GM19239 (cell line): ENCODE measurements at regions not wholly inside any gene's neighbourhood (a gene's known extent, or its start where the extent isn't known, plus 50 kb on each side); places are given as distances from the start of the nearest gene placed in this dataset.
"Not testable (repeated sequence)": the region's sequence is repeated elsewhere in the genome, so short reads cannot be mapped to it uniquely, and the experiment has no call there.

Experiments
- DNase-seq: peaks from one replicate; pipeline ENCODE4 v3.0.0; 2011; ENCODE audit warnings: low spot score; ENCODE audit not compliant: insufficient read length
- FAIRE-seq: peaks from 2 replicates; lab custom pipeline; 2011; peaks lifted over from hg19 to GRCh38; lab: Jason Lieb, UNC

GRCh38 chr6:90375681-90376439 is 79.2 kb upstream of the BACH2 start:
- DNase-seq = no peak
- no peak for FAIRE-seq

GRCh38 chr6:90374201-90374600 is 77.6 kb upstream of the BACH2 start:
- no peak for DNase-seq
- no peak for FAIRE-seq

GRCh38 chr6:90372885-90373284 is 76.2 kb upstream of the BACH2 start:
- no peak for FAIRE-seq
- no peak for DNase-seq

GRCh38 chr6:90372450-90372849 is 75.8 kb upstream of the BACH2 start:
- no peak for DNase-seq

GRCh38 chr6:90370493-90370959 is 73.9 kb upstream of the BACH2 start:
- DNase-seq (no peak), FAIRE-seq (no peak)

More at GRCh38 chr6:90372450-90372849, 75.8 kb upstream of the BACH2 start:
- FAIRE-seq = no peak

- DNase-seq = no peak
- FAIRE-seq = no peak
These were observed 73.0 kb upstream of the BACH2 start for GRCh38 chr6:90369651-90370050.

GRCh38 chr6:90369024-90369519 is 72.4 kb upstream of the BACH2 start:
- DNase-seq (peak; percentile 60), FAIRE-seq (peak; percentile 100)

- no peak for FAIRE-seq
- no peak for DNase-seq
These were observed 72.0 kb upstream of the BACH2 start for GRCh38 chr6:90368601-90369000.

- FAIRE-seq = no peak
- DNase-seq = no peak
These were observed 71.4 kb upstream of the BACH2 start for GRCh38 chr6:90368001-90368400.

GRCh38 chr6:90365565-90366219 is 69.0 kb upstream of the BACH2 start:
- DNase-seq (no peak), FAIRE-seq (no peak)

- no peak for FAIRE-seq
- DNase-seq = no peak
These were observed 68.4 kb upstream of the BACH2 start for GRCh38 chr6:90365002-90365401.

GRCh38 chr6:90364286-90364685 is 67.6 kb upstream of the BACH2 start:
- DNase-seq (no peak), FAIRE-seq (no peak)

- DNase-seq (no peak), FAIRE-seq (no peak)
These were observed 65.7 kb upstream of the BACH2 start for GRCh38 chr6:90362318-90362717.

GRCh38 chr6:90361174-90361573 is 64.5 kb upstream of the BACH2 start:
- FAIRE-seq = no peak

GRCh38 chr6:90358036-90358770 is 61.6 kb upstream of the BACH2 start:
- FAIRE-seq, DNase-seq: not testable (repeated sequence)

More at GRCh38 chr6:90361174-90361573, 64.5 kb upstream of the BACH2 start:
- DNase-seq = no peak

GRCh38 chr6:90356012-90356421 is 59.4 kb upstream of the BACH2 start:
- FAIRE-seq = no peak
- DNase-seq = no peak

- FAIRE-seq (no peak), DNase-seq (no peak)
These were observed 58.3 kb upstream of the BACH2 start for GRCh38 chr6:90354961-90355360.

- FAIRE-seq (no peak), DNase-seq (no peak)
These were observed 55.1 kb upstream of the BACH2 start for GRCh38 chr6:90351696-90352095.

GRCh38 chr6:90350689-90351554 is 54.3 kb upstream of the BACH2 start:
- FAIRE-seq = no peak
- no peak for DNase-seq

GRCh38 chr6:90347411-90347851 is 50.8 kb upstream of the BACH2 start:
- no peak for FAIRE-seq
- DNase-seq = no peak
